Stomach (tissue), 4 donors: ENCODE measurements at regions not wholly inside any gene's neighbourhood (a gene's known extent, or its start where the extent isn't known, plus 50 kb on each side); places are given as distances from the start of the nearest gene placed in this dataset.

ENCODE experiments used
- EP300 ChIP-seq: sonication (generic); formaldehyde crosslinking; IDR thresholded peaks from one replicate; pipeline ENCODE4 v1.6.1; 2017; ENCODE audit warnings: antibody characterized with exemption
- POLR2AphosphoS5 ChIP-seq, 3 donors: sonication (generic); formaldehyde crosslinking; IDR thresholded peaks; one replicate each; pipeline ENCODE4 v1.6.1; 2016; ENCODE audit warnings: antibody characterized with exemption in 3 of 3
- TF ChIP-seq, protein P1 (sequence below), 7 experiments: fragments of 450-650 bp in 4 of 7; fragments of 200-600 bp in 3 of 7; sonication (generic) in 3 of 7; IDR thresholded peaks; one replicate each; pipeline ENCODE4 v1.5.1; 2016 to 2019; ENCODE audit warnings: antibody characterized with exemption in 7 of 7, control low read depth in 2 of 7, mild to moderate bottlenecking in 1 of 7

DNA sequence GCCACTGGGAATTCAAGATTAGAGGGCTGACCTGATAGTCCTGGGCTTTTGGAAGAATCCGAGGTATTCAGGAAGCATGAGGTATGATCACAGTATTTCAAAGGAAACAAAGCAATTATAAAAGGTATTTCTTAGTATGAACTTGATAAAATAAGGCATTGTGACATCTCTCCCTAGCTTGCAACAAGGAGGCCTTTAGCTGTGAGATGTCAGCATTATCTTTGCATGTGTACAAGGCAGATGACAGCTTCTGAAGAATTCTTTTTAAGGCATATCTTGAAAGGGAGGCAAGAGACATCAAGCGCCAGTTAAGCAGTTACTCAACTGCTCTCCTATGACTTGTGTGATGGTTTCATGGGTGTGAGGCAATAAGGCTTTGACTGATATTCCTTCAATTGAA is 1123.7 kb downstream of the PLA2G4A start:
- TF ChIP-seq, protein P1, sequence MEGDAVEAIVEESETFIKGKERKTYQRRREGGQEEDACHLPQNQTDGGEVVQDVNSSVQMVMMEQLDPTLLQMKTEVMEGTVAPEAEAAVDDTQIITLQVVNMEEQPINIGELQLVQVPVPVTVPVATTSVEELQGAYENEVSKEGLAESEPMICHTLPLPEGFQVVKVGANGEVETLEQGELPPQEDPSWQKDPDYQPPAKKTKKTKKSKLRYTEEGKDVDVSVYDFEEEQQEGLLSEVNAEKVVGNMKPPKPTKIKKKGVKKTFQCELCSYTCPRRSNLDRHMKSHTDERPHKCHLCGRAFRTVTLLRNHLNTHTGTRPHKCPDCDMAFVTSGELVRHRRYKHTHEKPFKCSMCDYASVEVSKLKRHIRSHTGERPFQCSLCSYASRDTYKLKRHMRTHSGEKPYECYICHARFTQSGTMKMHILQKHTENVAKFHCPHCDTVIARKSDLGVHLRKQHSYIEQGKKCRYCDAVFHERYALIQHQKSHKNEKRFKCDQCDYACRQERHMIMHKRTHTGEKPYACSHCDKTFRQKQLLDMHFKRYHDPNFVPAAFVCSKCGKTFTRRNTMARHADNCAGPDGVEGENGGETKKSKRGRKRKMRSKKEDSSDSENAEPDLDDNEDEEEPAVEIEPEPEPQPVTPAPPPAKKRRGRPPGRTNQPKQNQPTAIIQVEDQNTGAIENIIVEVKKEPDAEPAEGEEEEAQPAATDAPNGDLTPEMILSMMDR (IDR thresholded peaks at IDR 0.05): no peak
- TF ChIP-seq EP300: no peak
- no peak for TF ChIP-seq POLR2AphosphoS5 (IDR thresholded peaks at IDR 0.05)
